K562 (cell line): ENCODE measurements at regions not wholly inside any gene's neighbourhood (a gene's known extent, or its start where the extent isn't known, plus 50 kb on each side); places are given as distances from the start of the nearest gene placed in this dataset.
"Not testable (repeated sequence)": the region's sequence is repeated elsewhere in the genome, so short reads cannot be mapped to it uniquely, and the experiment has no call there.

ENCODE experiments used
- ATF1 ChIP-seq, 2 experiments: fragments of 450-650 bp in 1 of 2; IDR thresholded peaks; 2 replicates each; pipeline ENCODE4 v1.6.1; 2016; ENCODE audit warnings: missing compliant biosample characterization in 1 of 2, missing genetic modification characterization in 1 of 2
- CBFA2T3 ChIP-seq: fragments of 450-650 bp; IDR thresholded peaks from 2 replicates; pipeline ENCODE4 v1.6.1; 2017
- CUX1 ChIP-seq: fragments of 200-800 bp; sonication (Bioruptor generic); IDR thresholded peaks from 2 replicates; pipeline ENCODE4 v1.6.1; 2016; ENCODE audit warnings: missing genetic modification characterization, missing compliant biosample characterization
- CXXC5 ChIP-seq: fragments of 250-450 bp; sonication (Bioruptor Pico); IDR thresholded peaks from 2 replicates; pipeline ENCODE4 v1.8.0; 2022; ENCODE audit warnings: inconsistent platforms, mild to moderate bottlenecking, moderate library complexity
- DEAF1 ChIP-seq: fragments of 450-650 bp; formaldehyde crosslinking; IDR thresholded peaks from 2 replicates; pipeline ENCODE4 v1.4.0; 2020; ENCODE audit warnings: mild to moderate bottlenecking, moderate library complexity
- E4F1 ChIP-seq: fragments of 250-450 bp; sonication (Bioruptor Pico); IDR thresholded peaks from 2 replicates; pipeline ENCODE4 v1.5.0; 2021; ENCODE audit warnings: mild to moderate bottlenecking, borderline replicate concordance
- ESRRA ChIP-seq: fragments of 450-650 bp; IDR thresholded peaks from 2 replicates; pipeline ENCODE4 v1.6.1; 2014; ENCODE audit warnings: low read depth, mild to moderate bottlenecking, moderate library complexity, borderline replicate concordance
- HINFP ChIP-seq: fragments of 450-650 bp; conservative IDR thresholded peaks from 2 replicates; pipeline ENCODE4 v1.6.1; 2016; ENCODE audit warnings: missing genetic modification characterization, low read depth, mild to moderate bottlenecking, control low read depth, missing compliant biosample characterization
- RFX7 ChIP-seq: fragments of 250-450 bp; sonication (Bioruptor Pico); IDR thresholded peaks from 2 replicates; pipeline ENCODE4 v1.5.1; 2021; ENCODE audit warnings: mild to moderate bottlenecking
- ZBTB2 ChIP-seq: fragments of 450-650 bp; IDR thresholded peaks from 2 replicates; pipeline ENCODE4 v1.6.1; 2016; ENCODE audit warnings: antibody characterized with exemption
- ZNF280B ChIP-seq: fragments of 250-450 bp; sonication (Bioruptor Pico); IDR thresholded peaks from 2 replicates; pipeline ENCODE4 v1.5.1; 2021; ENCODE audit warnings: mild to moderate bottlenecking

- TF ChIP-seq ZBTB2 (peak; percentile 20; the same call in 1 of the 2 replicates), CBFA2T3 (0 out of 2 replicates have a peak, but pooled peaks have one; percentile 38), ESRRA (peak; percentile 91), CXXC5 (CRISPR knock-in tag) (peak; percentile 89), E4F1 (CRISPR knock-in tag) (peak; percentile 77; the same call in 1 of the 2 replicates), ATF1 (tag; IDR thresholded peaks at IDR 0.05) (peak; percentile 40; the same call in 1 of the 2 replicates), CUX1 (CRISPR knock-in tag) (peak; percentile 96), RFX7 (CRISPR knock-in tag) (peak; percentile 85), HINFP (tag) (peak; percentile 77), ZNF280B (CRISPR knock-in tag) (peak; percentile 58; the same call in 1 of the 2 replicates), DEAF1 (CRISPR knock-in tag) (0 out of 2 replicates have a peak, but pooled peaks have one; percentile 5)
- not testable (repeated sequence) for TF ChIP-seq ATF1 (CRISPR knock-in tag; IDR thresholded peaks at IDR 0.05)
Observed at GRCh38 chr20:36083200-36083599, 71.3 kb upstream of the EPB41L1 start (continued).
